B cell (primary cell): ENCODE measurements at regions not wholly inside any gene's neighbourhood (a gene's known extent, or its start where the extent isn't known, plus 50 kb on each side); places are given as distances from the start of the nearest gene placed in this dataset.

ENCODE experiments used
- ATAC-seq: fragments of 200-7000 bp; cut with Tn5 transposase; one replicate; pipeline ENCODE4 v1.10.0; 2021; ENCODE audit warnings: low read depth, mild to moderate bottlenecking, moderate number of reproducible peaks, moderate library complexity
- CTCF ChIA-PET: fragments of 350-600 bp; sonication (Branson Sonifier 250); formaldehyde crosslinking; loops from one replicate; lab custom pipeline; 2021; ENCODE audit warnings: antibody characterized with exemption, inconsistent platforms; lab: Charles Lee
- POLR2A ChIA-PET: fragments of 350-600 bp; sonication (Branson Sonifier 250); formaldehyde crosslinking; loops from one replicate; lab custom pipeline; 2021; ENCODE audit warnings: antibody characterized with exemption; lab: Charles Lee
- DNase-seq: peaks from one replicate; pipeline ENCODE4 v3.0.0; 2013
- H2AFZ ChIP-seq: 2 replicates; pipeline ENCODE4 v1.6.1; 2012; ENCODE audit warnings: mild to moderate bottlenecking, low read depth, low read length; ENCODE audit not compliant: insufficient read depth, poor library complexity, severe bottlenecking
- H3K27ac ChIP-seq, 2 donors: 1 replicate in 1 of 2; 2 replicates in 1 of 2; pipeline ENCODE4 v1.5.1; 2012 to 2013; ENCODE audit warnings: low read length in 2 of 2, mild to moderate bottlenecking in 2 of 2, moderate library complexity in 1 of 2
- H3K27me3 ChIP-seq, 4 experiments: fragments of 200-600 bp in 1 of 4; sonication (generic) in 1 of 4; replicated peaks in 1 of 4; 1 replicate in 2 of 4; 2 replicates in 2 of 4; pipeline versions ENCODE4 v1.6.1 to v1.7.0; 2013 to 2016; ENCODE audit warnings: low read length in 3 of 4, mild to moderate bottlenecking in 2 of 4, mixed read lengths in 1 of 4, moderate library complexity in 1 of 4; ENCODE audit not compliant: insufficient read depth in 4 of 4, control insufficient read depth in 3 of 4; ENCODE audit errors: control extremely low read depth in 1 of 4
- H3K36me3 ChIP-seq, 2 experiments: replicated peaks in 1 of 2; 1 replicate in 1 of 2; 2 replicates in 1 of 2; pipeline versions ENCODE4 v1.6.1 to v1.7.1; 2013; ENCODE audit warnings: low read length in 1 of 2; ENCODE audit not compliant: insufficient read depth in 2 of 2, control insufficient read depth in 1 of 2; ENCODE audit errors: control extremely low read depth in 1 of 2, extremely low read depth in 1 of 2
- H3K4me1 ChIP-seq, 2 donors: fragments of 200-600 bp in 1 of 2; sonication (generic) in 1 of 2; 1 replicate in 1 of 2; 2 replicates in 1 of 2; pipeline versions ENCODE4 v1.5.1 to v1.6.1; 2013 to 2017; ENCODE audit warnings: low read length in 2 of 2; ENCODE audit not compliant: control insufficient read depth in 2 of 2, insufficient read depth in 2 of 2
- H3K4me2 ChIP-seq: replicated peaks from 2 replicates; pipeline ENCODE3; 2012; ENCODE audit warnings: mild to moderate bottlenecking, low read depth, low read length; ENCODE audit not compliant: poor library complexity, severe bottlenecking
- H3K4me3 ChIP-seq, 5 experiments: fragments of 200-600 bp in 1 of 5; sonication (generic) in 1 of 5; 1 replicate in 3 of 5; 2 replicates in 2 of 5; pipeline versions ENCODE4 v1.5.1 to v1.7.0; 2011 to 2016; ENCODE audit warnings: low read length in 4 of 5, mild to moderate bottlenecking in 4 of 5, low read depth in 2 of 5, control low read depth in 1 of 5, moderate library complexity in 1 of 5; ENCODE audit not compliant: insufficient read depth in 1 of 5; ENCODE audit errors: control extremely low read depth in 1 of 5, extremely low read depth in 1 of 5
- H3K79me2 ChIP-seq: fragments of 200-600 bp; sonication (generic); one replicate; pipeline ENCODE4 v1.6.0; 2016; ENCODE audit warnings: low read length; ENCODE audit not compliant: control insufficient read depth, insufficient read depth
- H3K9ac ChIP-seq: fragments of 200-600 bp; sonication (generic); 2 replicates; pipeline ENCODE4 v1.6.1; 2017; ENCODE audit warnings: mild to moderate bottlenecking, low read length, moderate library complexity
- H3K9me3 ChIP-seq, 3 donors: one replicate each; pipeline versions ENCODE4 v1.6.1 to v1.7.1; 2013; ENCODE audit warnings: low read length in 2 of 3; ENCODE audit not compliant: control insufficient read depth in 2 of 3, insufficient read depth in 1 of 3; ENCODE audit errors: control extremely low read depth in 1 of 3
- H4K20me1 ChIP-seq: 2 replicates; pipeline ENCODE4 v1.6.0; 2012; ENCODE audit warnings: mild to moderate bottlenecking, low read length; ENCODE audit not compliant: insufficient read depth, control insufficient read depth, poor library complexity, severe bottlenecking
- H3K27ac Mint-ChIP-seq: one replicate; pipeline ENCODE4 v1.8.0; 2021; ENCODE audit warnings: mixed read lengths
- H3K27me3 Mint-ChIP-seq: one replicate; pipeline ENCODE4 v1.8.0; 2021; ENCODE audit warnings: mixed read lengths
- H3K4me1 Mint-ChIP-seq: one replicate; pipeline ENCODE4 v1.8.0; 2021; ENCODE audit warnings: mixed read lengths
- H3K4me3 Mint-ChIP-seq: one replicate; pipeline ENCODE4 v1.8.0; 2021; ENCODE audit warnings: mixed read lengths
- H3K9me3 Mint-ChIP-seq: one replicate; pipeline ENCODE4 v1.8.0; 2022; ENCODE audit warnings: mixed read lengths; ENCODE audit not compliant: insufficient read depth
- CTCF ChIP-seq: fragments of 200-600 bp; IDR thresholded peaks from one replicate; pipeline ENCODE4 v1.8.0; 2022; ENCODE audit warnings: antibody characterized with exemption, mild to moderate bottlenecking
- EZH2 ChIP-seq: IDR thresholded peaks from 2 replicates; pipeline ENCODE4 v1.6.1; 2012; ENCODE audit warnings: borderline replicate concordance, low read depth, mild to moderate bottlenecking, moderate library complexity, low read length; ENCODE audit not compliant: insufficient read depth, poor library complexity, severe bottlenecking
- WGBS: methylation state at CpG from one replicate; pipeline ENCODE4 v1.1.5; 2013; ENCODE audit warnings: missing lambda C conversion rate; ENCODE audit not compliant: insufficient coverage; 5-methylcytosine and 5-hydroxymethylcytosine counted together
- intact Hi-C: fragments of 100-400 bp; cut with micrococcal nuclease; formaldehyde crosslinking; loops from one replicate; pipeline ENCODE4 v1.10.0; 2022

GRCh38 chr15:70182858-70183695, 85.4 kb upstream of the TLE3 start:
- DNase-seq (no peak), ATAC-seq (no peak)
- H3K79me2 ChIP-seq = no peaks in the 10 kb centered on the region
- H3K27me3 ChIP-seq = peaks cover 0 to 5% (median 0%) of the 10 kb centered on the region in 4 experiments
- no peak overlapping the region for H3K4me3 ChIP-seq
- H3K9me3 Mint-ChIP-seq = no peaks in the 10 kb centered on the region
- H3K9ac ChIP-seq = no peak overlapping the region
- no peak overlapping the region for H3K27ac Mint-ChIP-seq
- H3K27me3 Mint-ChIP-seq = peaks cover 23% of the 10 kb centered on the region
- H3K4me3 Mint-ChIP-seq = no peak overlapping the region
- intact Hi-C loops = no loop called here
- H3K27ac ChIP-seq = no peak overlapping the region
- no peak overlapping the region for H2AFZ ChIP-seq
- ChIA-PET CTCF (no interaction called here), POLR2A (interaction anchor here (0.5 kb wide), 1 partner anchor 134 kb away, joined by 3 read pairs; no protein-coding TSS in a partner anchor)
- 87% methylated on average over 7 of the region's 8 CpGs for WGBS
- peaks cover 0 to 5% (median 0%) of the 10 kb centered on the region in 3 donors for H3K9me3 ChIP-seq
- H3K4me1 Mint-ChIP-seq = no peaks in the 10 kb centered on the region
- no peak for TF ChIP-seq EZH2
- no peak for TF ChIP-seq CTCF
- H3K4me2 ChIP-seq = no peak overlapping the region
- H4K20me1 ChIP-seq = no peaks in the 10 kb centered on the region
- H3K36me3 ChIP-seq = no peaks in the 10 kb centered on the region
- H3K4me1 ChIP-seq = no peaks in the 10 kb centered on the region

- H3K9ac ChIP-seq = no peak overlapping the region
- H3K4me2 ChIP-seq = no peak overlapping the region
- H3K79me2 ChIP-seq = no peaks in the 10 kb centered on the region
- no peak for ATAC-seq
- peaks cover 0 to 5% (median 0%) of the 10 kb centered on the region in 3 donors for H3K9me3 ChIP-seq
- 100% methylated on average over 1 of the region's 4 CpGs for WGBS
- H3K4me3 ChIP-seq = no peak overlapping the region
- no peaks in the 10 kb centered on the region for H3K4me1 ChIP-seq
- peaks cover 0 to 2% (median 0%) of the 10 kb centered on the region in 4 experiments for H3K27me3 ChIP-seq
- Mint-ChIP-seq H3K27me3 (peaks cover 15% of the 10 kb centered on the region), H3K9me3 (no peaks in the 10 kb centered on the region), H3K4me1 (no peaks in the 10 kb centered on the region), H3K4me3 (no peak overlapping the region), H3K27ac (no peak overlapping the region)
- no peaks in the 10 kb centered on the region for H3K36me3 ChIP-seq
- no peak for TF ChIP-seq CTCF
- no peak for TF ChIP-seq EZH2
- no peak for DNase-seq
- POLR2A ChIA-PET = interaction anchor here (0.6 kb wide), 1 partner anchor 478 kb away, joined by 4 read pairs; no protein-coding TSS in a partner anchor
- CTCF ChIA-PET = no interaction called here
- H4K20me1 ChIP-seq = no peaks in the 10 kb centered on the region
- no peak overlapping the region for H2AFZ ChIP-seq
- intact Hi-C loops = no loop called here
- H3K27ac ChIP-seq = no peak overlapping the region
Observed at GRCh38 chr15:70181626-70182255, 84.0 kb upstream of the TLE3 start.
